HCT116 (cell line): ENCODE measurements at regions not wholly inside any gene's neighbourhood (a gene's known extent, or its start where the extent isn't known, plus 50 kb on each side); places are given as distances from the start of the nearest gene placed in this dataset.

Experiments used
- ATAC-seq: fragments of 200-7000 bp; cut with Tn5 transposase; 2 replicates; pipeline ENCODE4 v1.9.1; 2020; ENCODE audit warnings: mild to moderate bottlenecking, moderate library complexity
- BruUV-seq: library from RNA; stranded (reverse); fragments of 400-500 nt; replicated peaks from 2 replicates; lab custom pipeline; 2021; lab: Mats Ljungman, UMichigan
- CTCF ChIA-PET: fragments of 300-600 bp; sonication (Branson Sonifier 250); formaldehyde crosslinking; loops from one replicate; lab custom pipeline; 2021; ENCODE audit warnings: antibody characterized with exemption; lab: Charles Lee
- POLR2A ChIA-PET: fragments of 300-600, 350-600 bp; sonication (Branson Sonifier 250); formaldehyde crosslinking; loops from one replicate; lab custom pipeline; 2021; ENCODE audit warnings: antibody characterized with exemption; lab: Charles Lee
- RAD21 ChIA-PET, 2 experiments: fragments of 300-600 bp; sonication (Branson Sonifier 250); formaldehyde crosslinking; loops; one replicate each; lab custom pipeline; 2023; ENCODE audit warnings: low total read pairs in 2 of 2; ENCODE audit not compliant: uncharacterized antibody in 2 of 2, unreplicated experiment in 2 of 2, low non-redundant PET in 1 of 2; lab: Charles Lee
- DNase-seq: peaks from one replicate; pipeline ENCODE4 v3.0.0-alpha.2; 2010; ENCODE audit warnings: low read depth, low spot score
- H2AFZ ChIP-seq: fragments of 200-600 bp; shearing (Covaris generic), sonication (generic); 2 replicates; pipeline ENCODE4 v1.6.1; 2017; ENCODE audit warnings: low read depth, mixed run types, mixed read lengths, antibody characterized with exemption, low read length; ENCODE audit not compliant: poor library complexity, severe bottlenecking
- H3K27ac ChIP-seq: 2 replicates; pipeline ENCODE4 v1.5.1; 2012; ENCODE audit warnings: low read depth, low read length
- H3K27me3 ChIP-seq: fragments of 200-600 bp; sonication (generic); 2 replicates; pipeline ENCODE4 v1.6.1; 2016; ENCODE audit warnings: mixed run types, low read length, mixed read lengths; ENCODE audit not compliant: insufficient read depth
- H3K36me3 ChIP-seq, 2 experiments: fragments of 200-500 bp in 1 of 2; fragments of 200-600 bp in 1 of 2; sonication (Bioruptor generic) in 1 of 2; sonication (generic) in 1 of 2; 2 replicates each; pipeline versions ENCODE4 v1.5.1 to v1.6.1; 2014 to 2016; ENCODE audit warnings: low read length in 2 of 2, inconsistent platforms in 1 of 2, mixed read lengths in 1 of 2, mixed run types in 1 of 2; ENCODE audit not compliant: insufficient read depth in 2 of 2, control insufficient read depth in 1 of 2
- H3K4me1 ChIP-seq, 2 experiments: fragments of 200-600 bp in 1 of 2; sonication (generic) in 1 of 2; 2 replicates each; pipeline versions ENCODE4 v1.5.1 to v1.6.1; 2012 to 2017; ENCODE audit warnings: low read length in 2 of 2, inconsistent platforms in 1 of 2, mild to moderate bottlenecking in 1 of 2, mixed read lengths in 1 of 2, mixed run types in 1 of 2, moderate library complexity in 1 of 2; ENCODE audit not compliant: insufficient read depth in 2 of 2, control insufficient read depth in 1 of 2
- H3K4me2 ChIP-seq: fragments of 200-600 bp; sonication (generic); 2 replicates; pipeline ENCODE4 v1.6.1; 2017; ENCODE audit warnings: mixed run types, low read length, mixed read lengths
- H3K4me3 ChIP-seq, 2 experiments: fragments of 200-600 bp in 1 of 2; sonication (generic) in 1 of 2; replicated peaks in 1 of 2; 2 replicates each; pipeline ENCODE4 v1.5.1; 2011 to 2016; ENCODE audit warnings: low read length in 2 of 2, control low read depth in 1 of 2, low read depth in 1 of 2, mild to moderate bottlenecking in 1 of 2, mixed read lengths in 1 of 2, mixed run types in 1 of 2
- H3K79me2 ChIP-seq: fragments of 200-600 bp; sonication (generic); 2 replicates; pipeline ENCODE4 v1.6.1; 2017; ENCODE audit warnings: mild to moderate bottlenecking, mixed run types, low read length, moderate library complexity, mixed read lengths; ENCODE audit not compliant: insufficient read depth
- H3K9ac ChIP-seq: fragments of 200-600 bp; sonication (generic); 2 replicates; pipeline ENCODE4 v1.6.1; 2016; ENCODE audit warnings: low read length, mixed read lengths
- H3K9me2 ChIP-seq: fragments of 200-600 bp; sonication (generic), shearing (Covaris generic); 2 replicates; pipeline ENCODE4 v1.6.1; 2017; ENCODE audit warnings: mixed run types, mild to moderate bottlenecking, moderate library complexity; ENCODE audit not compliant: insufficient read depth
- H3K9me3 ChIP-seq, 2 experiments: fragments of 200-500 bp in 1 of 2; fragments of 200-600 bp in 1 of 2; sonication (Bioruptor generic) in 1 of 2; sonication (generic) in 1 of 2; 2 replicates each; pipeline ENCODE4 v1.6.1; 2014 to 2017; ENCODE audit warnings: low read length in 2 of 2, mixed read lengths in 2 of 2, inconsistent platforms in 1 of 2, low read depth in 1 of 2, mild to moderate bottlenecking in 1 of 2, mixed run types in 1 of 2, moderate library complexity in 1 of 2; ENCODE audit not compliant: control insufficient read depth in 1 of 2, insufficient read depth in 1 of 2
- H4K20me1 ChIP-seq: fragments of 200-600 bp; sonication (generic), shearing (Covaris generic); 2 replicates; pipeline ENCODE4 v1.6.1; 2017; ENCODE audit warnings: mixed run types, mild to moderate bottlenecking, moderate library complexity; ENCODE audit not compliant: insufficient read depth
- CBX3 ChIP-seq: IDR thresholded peaks from 2 replicates; pipeline ENCODE4 v1.6.1; 2012; ENCODE audit warnings: low read depth
- EGR1 ChIP-seq: IDR thresholded peaks from 2 replicates; pipeline ENCODE4 v1.6.1; 2012; ENCODE audit warnings: low read depth
- ELF1 ChIP-seq: IDR thresholded peaks from 2 replicates; pipeline ENCODE4 v1.6.1; 2012; ENCODE audit warnings: low read depth, borderline replicate concordance
- EZH2 ChIP-seq: fragments of 200-600 bp; sonication (generic); IDR thresholded peaks from 2 replicates; pipeline ENCODE4 v1.6.1; 2017; ENCODE audit warnings: antibody characterized with exemption, mixed run types
- EZH2phosphoT487 ChIP-seq: fragments of 200-600 bp; IDR thresholded peaks from 2 replicates; pipeline ENCODE4 v1.6.1; 2018; ENCODE audit warnings: antibody characterized with exemption, borderline replicate concordance
- JUND ChIP-seq: IDR thresholded peaks from 2 replicates; pipeline ENCODE4 v1.6.1; 2012
- POLR2A ChIP-seq: IDR thresholded peaks from 2 replicates; pipeline ENCODE4 v1.7.0; 2011; ENCODE audit warnings: borderline replicate concordance; ENCODE audit not compliant: insufficient read depth, insufficient read length; ENCODE audit errors: extremely low read depth
- POLR2AphosphoS5 ChIP-seq: IDR thresholded peaks from 2 replicates; pipeline ENCODE4 v1.6.1; 2011; ENCODE audit warnings: mild to moderate bottlenecking, low read depth, low read length, moderate library complexity
- RAD21 ChIP-seq: IDR thresholded peaks from 2 replicates; pipeline ENCODE4 v1.6.1; 2012; ENCODE audit warnings: low read depth, mild to moderate bottlenecking
- REST ChIP-seq: IDR thresholded peaks from 2 replicates; pipeline ENCODE4 v1.6.1; 2012; ENCODE audit warnings: low read depth
- SP1 ChIP-seq: IDR thresholded peaks from 2 replicates; pipeline ENCODE4 v1.6.1; 2012; ENCODE audit warnings: low read depth
- SRF ChIP-seq: IDR thresholded peaks from 2 replicates; pipeline ENCODE4 v1.6.1; 2012; ENCODE audit warnings: low read depth
- ZBTB33 ChIP-seq: IDR thresholded peaks from 2 replicates; pipeline ENCODE4 v1.6.1; 2011; ENCODE audit warnings: mild to moderate bottlenecking, low read length, moderate library complexity; ENCODE audit not compliant: insufficient replicate concordance; ENCODE audit errors: extremely low read depth
- intact Hi-C: fragments of 100-400 bp; cut with micrococcal nuclease; formaldehyde crosslinking; loops from 2 replicates; pipeline ENCODE4 v1.10.0; 2022
- TF ChIP-seq, protein P1 (sequence below): IDR thresholded peaks from 2 replicates; pipeline ENCODE4 v1.6.1; 2012

DNA sequence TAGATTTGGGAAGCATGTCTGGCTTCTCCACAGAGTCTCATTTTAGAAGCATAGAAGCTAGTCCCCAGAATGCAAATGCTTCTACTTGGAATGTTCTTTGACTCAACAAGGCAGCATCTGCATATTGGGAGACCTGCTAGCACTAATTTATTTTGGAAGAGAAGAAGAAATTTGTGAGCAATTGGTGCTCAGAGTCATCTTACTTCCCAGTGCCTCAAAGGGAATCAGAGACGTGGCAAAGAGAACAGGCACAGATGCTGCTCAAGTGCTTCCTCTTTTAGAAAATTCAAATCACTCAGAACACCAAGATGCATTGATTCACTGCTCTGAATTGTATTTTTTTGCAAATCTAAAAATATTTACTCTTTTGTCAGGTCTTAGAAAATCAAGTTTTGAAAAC lies 255.7 kb downstream of the BRINP2 start:
- CTCF ChIA-PET, result no interaction called here
- TF ChIP-seq ZBTB33 (no peak), EZH2 (no peak), SRF (no peak), POLR2AphosphoS5 (no peak), JUND (no peak), EZH2phosphoT487 (no peak), RAD21 (no peak)
- TF ChIP-seq, protein P1, sequence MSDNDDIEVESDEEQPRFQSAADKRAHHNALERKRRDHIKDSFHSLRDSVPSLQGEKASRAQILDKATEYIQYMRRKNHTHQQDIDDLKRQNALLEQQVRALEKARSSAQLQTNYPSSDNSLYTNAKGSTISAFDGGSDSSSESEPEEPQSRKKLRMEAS, result no peak
- no peaks in the 10 kb centered on the region for H3K79me2 ChIP-seq
- H4K20me1 ChIP-seq, result no peaks in the 10 kb centered on the region
- no peak overlapping the region for H2AFZ ChIP-seq
- POLR2A ChIA-PET, result no interaction called here
- H3K9me3 ChIP-seq, result no peaks in the 10 kb centered on the region
- intact Hi-C loops, result no loop called here
- no peaks in the 10 kb centered on the region for H3K36me3 ChIP-seq
- H3K4me2 ChIP-seq, result no peak overlapping the region
- no TSS peak for BruUV-seq
- ATAC-seq, result no peak
- no peak for DNase-seq
- no peaks in the 10 kb centered on the region for H3K9me2 ChIP-seq
- RAD21 ChIA-PET, result no interaction called here
- H3K4me1 ChIP-seq, result no peaks in the 10 kb centered on the region
- H3K27me3 ChIP-seq, result 0 out of 2 replicates have a peak, but pooled peaks cover 7% of the 10 kb centered on the region
- H3K4me3 ChIP-seq, result no peak overlapping the region
- H3K27ac ChIP-seq, result no peak overlapping the region
- H3K9ac ChIP-seq, result no peak overlapping the region

DNA sequence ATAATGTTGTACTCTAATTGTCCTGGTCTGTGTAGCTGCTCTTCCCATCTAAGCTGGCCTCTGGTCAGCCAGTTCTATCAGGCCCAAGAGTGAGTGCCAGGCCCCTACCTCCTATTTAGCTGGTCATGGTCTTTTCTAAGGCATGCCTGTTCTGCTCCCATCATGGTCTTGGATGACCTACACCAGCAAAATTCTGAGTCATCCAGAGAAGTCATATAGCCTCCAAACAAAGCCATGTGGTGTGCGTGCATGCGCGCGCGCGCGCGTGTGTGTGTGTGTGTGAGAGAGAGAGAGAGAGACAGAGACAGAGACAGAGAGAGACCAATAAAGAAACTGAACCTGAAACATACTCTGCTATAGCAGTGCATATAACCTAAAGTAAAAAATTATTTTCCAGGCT lies 254.4 kb downstream of the BRINP2 start:
- H3K4me2 ChIP-seq, result no peak overlapping the region
- no peaks in the 10 kb centered on the region for H3K4me1 ChIP-seq
- intact Hi-C loops, result no loop called here
- RAD21 ChIA-PET, result no interaction called here
- no peak overlapping the region for H3K9ac ChIP-seq
- CTCF ChIA-PET, result no interaction called here
- H3K9me2 ChIP-seq, result no peaks in the 10 kb centered on the region
- BruUV-seq, result no TSS peak
- H3K4me3 ChIP-seq, result no peak overlapping the region
- H3K27ac ChIP-seq, result no peak overlapping the region
- no peaks in the 10 kb centered on the region for H3K36me3 ChIP-seq
- no peaks in the 10 kb centered on the region for H3K79me2 ChIP-seq
- POLR2A ChIA-PET, result no interaction called here
- no peaks in the 10 kb centered on the region for H3K9me3 ChIP-seq
- H4K20me1 ChIP-seq, result no peaks in the 10 kb centered on the region
- H3K27me3 ChIP-seq, result 0 out of 2 replicates have a peak, but pooled peaks cover 8% of the 10 kb centered on the region
- DNase-seq (no peak), ATAC-seq (no peak)
- no peak overlapping the region for H2AFZ ChIP-seq
- TF ChIP-seq ELF1, result no peak
- TF ChIP-seq EZH2phosphoT487, result no peak
- no peak for TF ChIP-seq EGR1
- TF ChIP-seq SP1, result no peak
- TF ChIP-seq POLR2A, result no peak
- no peak for TF ChIP-seq REST
- no peak for TF ChIP-seq RAD21
- no peak for TF ChIP-seq CBX3
- TF ChIP-seq, protein P1, result no peak
